ENCODE measurements at regions not wholly inside any gene's neighbourhood (a gene's known extent, or its start where the extent isn't known, plus 50 kb on each side); places are given as distances from the start of the nearest gene placed in this dataset.

DNA sequence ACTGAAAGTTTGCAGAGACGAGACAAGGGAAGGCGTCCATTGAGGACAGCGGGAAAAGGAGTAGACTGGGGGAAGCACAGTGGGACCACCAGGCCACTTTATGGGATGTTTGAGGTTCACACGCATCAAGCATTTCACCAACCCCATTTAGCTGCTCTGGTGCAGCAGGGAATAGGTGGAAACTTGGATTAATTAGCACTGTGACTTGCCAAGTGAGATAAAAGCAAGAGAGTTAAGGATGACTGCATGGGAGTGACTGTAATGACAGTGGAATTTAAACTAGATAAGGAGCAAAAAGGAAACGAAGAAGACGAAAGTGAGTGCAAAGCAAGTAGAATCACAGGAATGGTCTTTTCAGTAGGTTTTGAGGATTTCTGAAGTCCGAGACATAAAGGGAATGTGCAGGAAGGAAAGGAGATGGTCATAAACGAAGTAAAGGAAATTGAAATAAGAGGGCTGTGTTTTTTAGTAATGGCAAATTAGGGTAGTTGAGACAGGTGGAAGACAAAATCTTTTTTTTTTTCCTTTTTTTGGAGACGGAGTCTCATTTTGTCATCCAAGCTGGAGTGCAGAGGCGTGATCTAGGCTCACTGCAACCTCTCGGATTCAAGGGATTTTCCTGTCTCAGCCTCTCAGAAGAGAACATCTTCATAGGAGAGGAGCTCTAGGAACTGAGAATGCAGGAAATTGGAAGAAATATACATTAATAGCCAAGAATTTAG, 119.0 kb upstream of the MAP9 start:
- H3K27ac Mint-ChIP-seq (ENCODE audit: low read depth, unreplicated experiment), result no peak overlapping the region
- H3K36me3 Mint-ChIP-seq (ENCODE audit: insufficient read depth, unreplicated experiment), result no peaks in the 10 kb centered on the region

DNA sequence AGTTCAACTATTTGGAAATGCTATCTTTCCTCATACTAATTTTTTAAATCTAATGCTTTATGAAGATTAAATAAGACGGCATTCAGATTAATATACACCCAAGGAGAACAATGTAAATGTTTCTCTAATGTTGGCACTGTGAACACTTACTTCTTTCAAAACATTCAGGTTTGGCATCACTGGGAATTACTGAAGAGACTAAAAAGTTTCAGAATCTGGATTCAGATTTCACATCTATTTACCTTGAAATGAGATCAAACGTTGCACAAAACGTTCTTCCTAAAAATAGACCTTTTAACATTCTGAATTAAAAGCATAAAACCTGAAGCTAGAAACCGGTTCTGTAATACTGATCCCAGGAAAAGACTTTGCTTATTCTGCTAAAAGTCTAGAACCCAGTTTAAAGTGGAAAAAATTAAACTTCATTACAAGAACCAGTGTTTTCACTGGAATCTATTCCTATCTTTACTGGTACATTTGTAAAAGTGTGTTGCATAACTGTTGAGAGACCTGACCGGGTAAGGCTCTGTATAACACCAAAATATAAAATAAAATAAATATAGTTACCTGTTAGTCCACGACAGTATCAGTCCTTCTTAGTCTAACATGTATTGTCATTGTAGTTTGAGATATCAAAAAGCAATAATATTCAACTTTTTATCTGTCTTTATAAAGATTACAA, 117.4 kb upstream of the MAP9 start:
- CTCF ChIA-PET, result interaction anchor here (0.7 kb wide), 1 partner anchor 298 kb away, joined by 3 read pairs; no protein-coding TSS in a partner anchor

More for the DNA sequence above, 119.0 kb upstream of the MAP9 start:
- intact Hi-C loops (cut with micrococcal nuclease), result no loop called here
- Mint-ChIP-seq H3K9me3 (ENCODE audit: unreplicated experiment) (no peaks in the 10 kb centered on the region), H3K4me3 (ENCODE audit: unreplicated experiment) (no peak overlapping the region), H3K27me3 (ENCODE audit: insufficient read depth, unreplicated experiment) (no peaks in the 10 kb centered on the region), H3K4me1 (ENCODE audit: insufficient read depth, unreplicated experiment) (no peaks in the 10 kb centered on the region)
- CTCF ChIA-PET, result interaction anchor here (0.5 to 0.6 kb wide), 2 partner anchors 68 to 118 kb away, joined by 3 to 4 read pairs; no protein-coding TSS in a partner anchor
- DNase-seq (ENCODE audit: unreplicated experiment), result no peak
- BruUV-seq (replicated peaks), result no TSS peak
- POLR2A ChIA-PET, result interaction anchor here (0.5 kb wide), 1 partner anchor 1094 kb away, joined by 3 read pairs; no protein-coding TSS in a partner anchor
- TF ChIP-seq, protein P1, sequence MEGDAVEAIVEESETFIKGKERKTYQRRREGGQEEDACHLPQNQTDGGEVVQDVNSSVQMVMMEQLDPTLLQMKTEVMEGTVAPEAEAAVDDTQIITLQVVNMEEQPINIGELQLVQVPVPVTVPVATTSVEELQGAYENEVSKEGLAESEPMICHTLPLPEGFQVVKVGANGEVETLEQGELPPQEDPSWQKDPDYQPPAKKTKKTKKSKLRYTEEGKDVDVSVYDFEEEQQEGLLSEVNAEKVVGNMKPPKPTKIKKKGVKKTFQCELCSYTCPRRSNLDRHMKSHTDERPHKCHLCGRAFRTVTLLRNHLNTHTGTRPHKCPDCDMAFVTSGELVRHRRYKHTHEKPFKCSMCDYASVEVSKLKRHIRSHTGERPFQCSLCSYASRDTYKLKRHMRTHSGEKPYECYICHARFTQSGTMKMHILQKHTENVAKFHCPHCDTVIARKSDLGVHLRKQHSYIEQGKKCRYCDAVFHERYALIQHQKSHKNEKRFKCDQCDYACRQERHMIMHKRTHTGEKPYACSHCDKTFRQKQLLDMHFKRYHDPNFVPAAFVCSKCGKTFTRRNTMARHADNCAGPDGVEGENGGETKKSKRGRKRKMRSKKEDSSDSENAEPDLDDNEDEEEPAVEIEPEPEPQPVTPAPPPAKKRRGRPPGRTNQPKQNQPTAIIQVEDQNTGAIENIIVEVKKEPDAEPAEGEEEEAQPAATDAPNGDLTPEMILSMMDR (IDR thresholded peaks at IDR 0.05; ENCODE audit: unreplicated experiment), result no peak

DNA sequence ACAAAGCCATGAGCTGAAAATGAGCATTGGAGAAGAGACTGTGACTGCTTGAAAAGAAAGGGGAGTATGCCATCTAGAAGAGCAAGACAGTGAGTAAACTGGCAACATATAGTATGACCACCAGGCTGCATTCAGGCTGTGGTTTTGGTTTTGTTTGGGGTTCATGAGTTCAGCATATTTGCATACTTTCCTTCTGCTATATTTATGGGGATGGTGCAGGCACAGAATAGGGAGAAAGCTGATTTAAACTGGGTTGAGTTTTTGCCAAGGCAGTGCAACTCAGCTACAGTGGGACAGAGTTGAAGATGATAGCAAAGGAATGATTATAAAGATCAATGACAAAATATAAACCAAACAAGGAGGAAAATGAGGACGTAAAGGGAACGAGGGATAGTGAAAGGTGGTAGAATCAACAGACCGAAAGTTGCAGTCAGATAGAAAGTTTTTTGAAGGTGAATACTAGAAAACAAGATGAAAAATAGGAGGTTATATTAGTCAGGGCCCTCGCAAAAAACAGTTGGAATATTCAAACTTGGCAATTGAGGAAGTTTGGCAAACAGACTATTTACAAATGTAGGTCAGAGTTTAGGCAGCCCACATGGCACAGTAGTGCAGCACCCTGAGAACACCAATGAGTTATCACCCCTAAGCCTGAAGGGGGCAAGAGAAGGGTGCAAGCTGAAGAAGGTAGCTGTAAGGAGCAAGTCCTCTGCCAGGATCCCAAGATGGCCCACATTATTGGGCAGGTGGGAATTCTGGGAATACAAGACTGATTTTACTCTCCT, 114.8 kb upstream of the MAP9 start:
- Mint-ChIP-seq H3K36me3 (ENCODE audit: insufficient read depth, unreplicated experiment) (no peaks in the 10 kb centered on the region), H3K4me1 (ENCODE audit: insufficient read depth, unreplicated experiment) (no peaks in the 10 kb centered on the region), H3K27ac (ENCODE audit: low read depth, unreplicated experiment) (no peak overlapping the region), H3K4me3 (ENCODE audit: unreplicated experiment) (no peak overlapping the region), H3K9me3 (ENCODE audit: unreplicated experiment) (no peaks in the 10 kb centered on the region), H3K27me3 (ENCODE audit: insufficient read depth, unreplicated experiment) (no peaks in the 10 kb centered on the region)
- POLR2A ChIA-PET, result no interaction called here
- CTCF ChIA-PET, result interaction anchor here (0.7 kb wide), 1 partner anchor 43 kb away, joined by 3 read pairs; no protein-coding TSS in a partner anchor
- TF ChIP-seq, protein P1 (IDR thresholded peaks at IDR 0.05; ENCODE audit: unreplicated experiment), result no peak
- DNase-seq (ENCODE audit: unreplicated experiment), result no peak
- no TSS peak for BruUV-seq (replicated peaks)
- intact Hi-C loops (cut with micrococcal nuclease), result no loop called here

More for the DNA sequence above, 117.4 kb upstream of the MAP9 start:
- Mint-ChIP-seq H3K4me1 (ENCODE audit: insufficient read depth, unreplicated experiment) (no peaks in the 10 kb centered on the region), H3K4me3 (ENCODE audit: unreplicated experiment) (no peak overlapping the region), H3K36me3 (ENCODE audit: insufficient read depth, unreplicated experiment) (no peaks in the 10 kb centered on the region), H3K9me3 (ENCODE audit: unreplicated experiment) (no peaks in the 10 kb centered on the region), H3K27ac (ENCODE audit: low read depth, unreplicated experiment) (no peak overlapping the region), H3K27me3 (ENCODE audit: insufficient read depth, unreplicated experiment) (no peaks in the 10 kb centered on the region)
- TF ChIP-seq, protein P1 (IDR thresholded peaks at IDR 0.05; ENCODE audit: unreplicated experiment), result no peak
- intact Hi-C loops (cut with micrococcal nuclease), result no loop called here
- POLR2A ChIA-PET, result interaction anchor here (0.6 kb wide), 1 partner anchor 17 kb away, joined by 3 read pairs; no protein-coding TSS in a partner anchor
- BruUV-seq (replicated peaks), result no TSS peak
- no peak for DNase-seq (ENCODE audit: unreplicated experiment)

DNA sequence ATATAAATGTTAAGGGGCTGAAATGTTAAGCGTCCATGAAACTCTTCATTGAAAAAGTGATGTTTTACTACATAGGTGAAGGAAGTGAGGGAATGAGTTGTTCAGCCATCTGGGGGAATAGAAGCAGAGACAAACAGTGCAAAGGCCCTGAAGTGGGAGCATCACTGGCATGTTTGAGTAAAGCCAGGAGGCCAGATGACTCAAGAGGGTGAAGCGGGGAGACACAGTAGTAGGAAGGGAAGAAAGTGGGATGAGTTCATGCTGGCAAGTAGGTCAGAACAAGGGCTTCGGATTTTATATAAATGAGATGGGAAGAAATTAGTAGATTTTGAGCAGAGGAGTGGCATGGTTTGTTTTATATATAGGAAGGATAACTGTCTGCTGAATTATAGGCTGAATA, 112.5 kb upstream of the MAP9 start:
- Mint-ChIP-seq H3K27ac (ENCODE audit: low read depth, unreplicated experiment) (no peak overlapping the region), H3K27me3 (ENCODE audit: insufficient read depth, unreplicated experiment) (no peaks in the 10 kb centered on the region), H3K4me3 (ENCODE audit: unreplicated experiment) (no peak overlapping the region), H3K4me1 (ENCODE audit: insufficient read depth, unreplicated experiment) (no peaks in the 10 kb centered on the region), H3K9me3 (ENCODE audit: unreplicated experiment) (no peaks in the 10 kb centered on the region), H3K36me3 (ENCODE audit: insufficient read depth, unreplicated experiment) (no peaks in the 10 kb centered on the region)
- intact Hi-C loops (cut with micrococcal nuclease), result no loop called here
- BruUV-seq (replicated peaks), result no TSS peak
- POLR2A ChIA-PET, result no interaction called here
- no peak for DNase-seq (ENCODE audit: unreplicated experiment)
- TF ChIP-seq, protein P1 (IDR thresholded peaks at IDR 0.05; ENCODE audit: unreplicated experiment), result no peak
- CTCF ChIA-PET, result no interaction called here

All from MCF 10A (cell line).